ENCODE measurements at regions not wholly inside any gene's neighbourhood (a gene's known extent, or its start where the extent isn't known, plus 50 kb on each side); places are given as distances from the start of the nearest gene placed in this dataset.

DNA sequence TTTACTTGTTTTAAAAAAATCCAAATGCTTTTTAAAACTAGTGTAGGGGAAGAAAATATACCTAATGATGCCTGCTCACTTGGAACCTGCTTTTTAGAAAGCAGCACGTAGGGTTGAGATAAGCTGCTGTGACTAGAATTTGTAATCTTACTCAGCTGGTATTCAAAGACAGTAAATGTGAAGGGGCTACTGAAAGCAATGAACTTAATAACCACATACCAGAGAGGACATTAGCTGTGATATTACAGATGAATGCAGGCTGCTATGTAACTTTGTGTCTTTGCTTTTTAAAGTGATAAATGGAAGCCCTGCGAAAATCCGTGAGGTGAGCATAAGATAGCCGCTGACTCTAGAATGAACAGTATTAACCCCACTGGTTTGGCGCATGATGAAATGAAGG lies 124.1 kb downstream of the TRIML1 start:
- H3K27me3 ChIP-seq (ENCODE audit: insufficient read depth, low read length): no peaks in the 10 kb centered on the region
- no peaks in the 10 kb centered on the region for H4K20me1 ChIP-seq (ENCODE audit: insufficient read depth)
- no peak overlapping the region for H3K4me2 ChIP-seq (ENCODE audit: low read length)
- H3K9me3 ChIP-seq (ENCODE audit: control insufficient read depth in 1 of 2, insufficient read depth in 1 of 2, low read depth in 1 of 2, low read length in 2 of 2): no peaks in the 10 kb centered on the region
- no peak overlapping the region for H3K4me3 ChIP-seq (replicated peaks in 1 of 2; ENCODE audit: low read depth in 1 of 2, low read length in 2 of 2)
- no peak overlapping the region for H3K27ac ChIP-seq (ENCODE audit: low read depth, low read length)
- no TSS peak for BruUV-seq (replicated peaks)
- H3K4me1 ChIP-seq (ENCODE audit: control insufficient read depth in 1 of 2, insufficient read depth in 2 of 2, low read length in 2 of 2): no peaks in the 10 kb centered on the region
- ATAC-seq (no peak), DNase-seq (ENCODE audit: low read depth, low spot score) (no peak)
- ChIA-PET POLR2A (no interaction called here), CTCF (no interaction called here), RAD21 (ENCODE audit: low non-redundant PET in 1 of 2, low total read pairs in 2 of 2, uncharacterized antibody in 2 of 2, unreplicated experiment in 2 of 2) (no interaction called here)
- H3K9me2 ChIP-seq (ENCODE audit: insufficient read depth): 0 out of 2 replicates have a peak, but pooled peaks cover 2% of the 10 kb centered on the region
- no peak for TF ChIP-seq ELF1 (IDR thresholded peaks at IDR 0.05; ENCODE audit: borderline replicate concordance, low read depth)
- no peak for TF ChIP-seq TCF7L2 (IDR thresholded peaks at IDR 0.05; ENCODE audit: borderline replicate concordance, extremely low read depth, insufficient read depth, insufficient read length)
- TF ChIP-seq SP1 (IDR thresholded peaks at IDR 0.05; ENCODE audit: low read depth): no peak
- TF ChIP-seq, protein P1, sequence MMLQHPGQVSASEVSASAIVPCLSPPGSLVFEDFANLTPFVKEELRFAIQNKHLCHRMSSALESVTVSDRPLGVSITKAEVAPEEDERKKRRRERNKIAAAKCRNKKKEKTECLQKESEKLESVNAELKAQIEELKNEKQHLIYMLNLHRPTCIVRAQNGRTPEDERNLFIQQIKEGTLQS (IDR thresholded peaks at IDR 0.05): no peak
- no peak for TF ChIP-seq CEBPB (IDR thresholded peaks at IDR 0.05; ENCODE audit: low read depth)
- TF ChIP-seq EGR1 (IDR thresholded peaks at IDR 0.05; ENCODE audit: low read depth): no peak
- no peaks in the 10 kb centered on the region for H3K79me2 ChIP-seq (ENCODE audit: insufficient read depth, low read length)
- intact Hi-C loops (cut with micrococcal nuclease): no loop called here
- no peaks in the 10 kb centered on the region for H3K36me3 ChIP-seq (ENCODE audit: control insufficient read depth in 1 of 2, insufficient read depth in 2 of 2, low read length in 2 of 2)
- H3K9ac ChIP-seq (ENCODE audit: low read length): no peak overlapping the region
- H2AFZ ChIP-seq (ENCODE audit: low read depth, low read length, poor library complexity, severe bottlenecking): no peak overlapping the region

DNA sequence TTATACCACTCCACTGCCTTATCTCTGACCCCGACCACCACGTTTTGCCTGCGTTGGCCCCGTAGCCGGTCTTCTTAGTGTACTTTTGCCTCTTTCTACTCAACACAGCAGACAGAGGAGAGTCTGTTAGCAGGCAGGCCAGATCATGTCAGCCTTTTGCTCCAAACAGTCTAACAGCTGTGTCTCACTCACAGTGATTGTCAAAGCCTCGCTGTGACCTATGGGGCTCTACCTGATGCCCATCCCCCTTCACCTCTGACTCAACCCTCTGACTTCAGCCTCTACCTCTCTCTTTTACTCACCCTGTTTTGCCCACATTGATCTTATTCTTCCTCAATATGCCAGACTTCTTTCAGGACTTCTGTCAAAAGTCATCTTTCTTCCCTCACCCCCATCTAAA lies 127.1 kb downstream of the TRIML1 start:
- Histone ChIP-seq H3K4me1 (ENCODE audit: control insufficient read depth in 1 of 2, insufficient read depth in 2 of 2, low read length in 2 of 2) (no peaks in the 10 kb centered on the region), H4K20me1 (ENCODE audit: insufficient read depth) (no peaks in the 10 kb centered on the region), H3K4me2 (ENCODE audit: low read length) (no peak overlapping the region), H3K4me3 (replicated peaks in 1 of 2; ENCODE audit: low read depth in 1 of 2, low read length in 2 of 2) (no peak overlapping the region), H2AFZ (ENCODE audit: low read depth, low read length, poor library complexity, severe bottlenecking) (no peak overlapping the region), H3K9me3 (ENCODE audit: control insufficient read depth in 1 of 2, insufficient read depth in 1 of 2, low read depth in 1 of 2, low read length in 2 of 2) (no peaks in the 10 kb centered on the region), H3K27ac (ENCODE audit: low read depth, low read length) (no peak overlapping the region), H3K79me2 (ENCODE audit: insufficient read depth, low read length) (no peaks in the 10 kb centered on the region), H3K9me2 (ENCODE audit: insufficient read depth) (0 out of 2 replicates have a peak, but pooled peaks cover 2% of the 10 kb centered on the region), H3K27me3 (ENCODE audit: insufficient read depth, low read length) (no peaks in the 10 kb centered on the region), H3K9ac (ENCODE audit: low read length) (no peak overlapping the region), H3K36me3 (ENCODE audit: control insufficient read depth in 1 of 2, insufficient read depth in 2 of 2, low read length in 2 of 2) (no peaks in the 10 kb centered on the region)
- no peak for DNase-seq (ENCODE audit: low read depth, low spot score)
- no TSS peak for BruUV-seq (replicated peaks)
- RAD21 ChIA-PET (ENCODE audit: low non-redundant PET in 1 of 2, low total read pairs in 2 of 2, uncharacterized antibody in 2 of 2, unreplicated experiment in 2 of 2): no interaction called here
- ATAC-seq: no peak
- intact Hi-C loops (cut with micrococcal nuclease): no loop called here
- POLR2A ChIA-PET: no interaction called here
- CTCF ChIA-PET: no interaction called here
- no peak for TF ChIP-seq YY1 (IDR thresholded peaks at IDR 0.05; ENCODE audit: extremely low read depth, insufficient replicate concordance, low read depth, low read length)
- TF ChIP-seq, protein P2, sequence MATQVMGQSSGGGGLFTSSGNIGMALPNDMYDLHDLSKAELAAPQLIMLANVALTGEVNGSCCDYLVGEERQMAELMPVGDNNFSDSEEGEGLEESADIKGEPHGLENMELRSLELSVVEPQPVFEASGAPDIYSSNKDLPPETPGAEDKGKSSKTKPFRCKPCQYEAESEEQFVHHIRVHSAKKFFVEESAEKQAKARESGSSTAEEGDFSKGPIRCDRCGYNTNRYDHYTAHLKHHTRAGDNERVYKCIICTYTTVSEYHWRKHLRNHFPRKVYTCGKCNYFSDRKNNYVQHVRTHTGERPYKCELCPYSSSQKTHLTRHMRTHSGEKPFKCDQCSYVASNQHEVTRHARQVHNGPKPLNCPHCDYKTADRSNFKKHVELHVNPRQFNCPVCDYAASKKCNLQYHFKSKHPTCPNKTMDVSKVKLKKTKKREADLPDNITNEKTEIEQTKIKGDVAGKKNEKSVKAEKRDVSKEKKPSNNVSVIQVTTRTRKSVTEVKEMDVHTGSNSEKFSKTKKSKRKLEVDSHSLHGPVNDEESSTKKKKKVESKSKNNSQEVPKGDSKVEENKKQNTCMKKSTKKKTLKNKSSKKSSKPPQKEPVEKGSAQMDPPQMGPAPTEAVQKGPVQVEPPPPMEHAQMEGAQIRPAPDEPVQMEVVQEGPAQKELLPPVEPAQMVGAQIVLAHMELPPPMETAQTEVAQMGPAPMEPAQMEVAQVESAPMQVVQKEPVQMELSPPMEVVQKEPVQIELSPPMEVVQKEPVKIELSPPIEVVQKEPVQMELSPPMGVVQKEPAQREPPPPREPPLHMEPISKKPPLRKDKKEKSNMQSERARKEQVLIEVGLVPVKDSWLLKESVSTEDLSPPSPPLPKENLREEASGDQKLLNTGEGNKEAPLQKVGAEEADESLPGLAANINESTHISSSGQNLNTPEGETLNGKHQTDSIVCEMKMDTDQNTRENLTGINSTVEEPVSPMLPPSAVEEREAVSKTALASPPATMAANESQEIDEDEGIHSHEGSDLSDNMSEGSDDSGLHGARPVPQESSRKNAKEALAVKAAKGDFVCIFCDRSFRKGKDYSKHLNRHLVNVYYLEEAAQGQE (IDR thresholded peaks at IDR 0.05; ENCODE audit: low read depth): no peak
- TF ChIP-seq EZH2 (IDR thresholded peaks at IDR 0.05): no peak
- TF ChIP-seq, protein P3, sequence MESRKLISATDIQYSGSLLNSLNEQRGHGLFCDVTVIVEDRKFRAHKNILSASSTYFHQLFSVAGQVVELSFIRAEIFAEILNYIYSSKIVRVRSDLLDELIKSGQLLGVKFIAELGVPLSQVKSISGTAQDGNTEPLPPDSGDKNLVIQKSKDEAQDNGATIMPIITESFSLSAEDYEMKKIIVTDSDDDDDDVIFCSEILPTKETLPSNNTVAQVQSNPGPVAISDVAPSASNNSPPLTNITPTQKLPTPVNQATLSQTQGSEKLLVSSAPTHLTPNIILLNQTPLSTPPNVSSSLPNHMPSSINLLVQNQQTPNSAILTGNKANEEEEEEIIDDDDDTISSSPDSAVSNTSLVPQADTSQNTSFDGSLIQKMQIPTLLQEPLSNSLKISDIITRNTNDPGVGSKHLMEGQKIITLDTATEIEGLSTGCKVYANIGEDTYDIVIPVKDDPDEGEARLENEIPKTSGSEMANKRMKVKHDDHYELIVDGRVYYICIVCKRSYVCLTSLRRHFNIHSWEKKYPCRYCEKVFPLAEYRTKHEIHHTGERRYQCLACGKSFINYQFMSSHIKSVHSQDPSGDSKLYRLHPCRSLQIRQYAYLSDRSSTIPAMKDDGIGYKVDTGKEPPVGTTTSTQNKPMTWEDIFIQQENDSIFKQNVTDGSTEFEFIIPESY (IDR thresholded peaks at IDR 0.05; ENCODE audit: extremely low read depth, insufficient replicate concordance, low read length): no peak
- no peak for TF ChIP-seq JUND (IDR thresholded peaks at IDR 0.05)
- TF ChIP-seq ZFX (IDR thresholded peaks at IDR 0.05): no peak
- no peak for TF ChIP-seq RAD21 (IDR thresholded peaks at IDR 0.05; ENCODE audit: low read depth)
- TF ChIP-seq SP1 (IDR thresholded peaks at IDR 0.05; ENCODE audit: low read depth): no peak
- TF ChIP-seq CBX3 (IDR thresholded peaks at IDR 0.05; ENCODE audit: low read depth): no peak
- TF ChIP-seq, protein P1 (IDR thresholded peaks at IDR 0.05): no peak
- TF ChIP-seq, protein P4, sequence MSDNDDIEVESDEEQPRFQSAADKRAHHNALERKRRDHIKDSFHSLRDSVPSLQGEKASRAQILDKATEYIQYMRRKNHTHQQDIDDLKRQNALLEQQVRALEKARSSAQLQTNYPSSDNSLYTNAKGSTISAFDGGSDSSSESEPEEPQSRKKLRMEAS (IDR thresholded peaks at IDR 0.05): no peak
- TF ChIP-seq TCF7L2 (IDR thresholded peaks at IDR 0.05; ENCODE audit: borderline replicate concordance, extremely low read depth, insufficient read depth, insufficient read length): no peak
